Endothelial cell of umbilical vein (primary cell): ENCODE measurements at regions not wholly inside any gene's neighbourhood (a gene's known extent, or its start where the extent isn't known, plus 50 kb on each side); places are given as distances from the start of the nearest gene placed in this dataset.

Source experiments
- BruUV-seq: library from RNA; stranded (reverse); fragments of 400-500 nt; replicated peaks from 2 replicates; lab custom pipeline; 2021; lab: Mats Ljungman, UMichigan
- CTCF ChIA-PET: fragments of 300-600, 350-600 bp; sonication (Branson Sonifier 250); formaldehyde crosslinking; loops from one replicate; lab custom pipeline; 2021; ENCODE audit warnings: antibody characterized with exemption, inconsistent platforms; lab: Charles Lee
- POLR2A ChIA-PET: fragments of 300-600, 350-600 bp; sonication (Branson Sonifier 250); formaldehyde crosslinking; loops from one replicate; lab custom pipeline; 2021; ENCODE audit warnings: antibody characterized with exemption, inconsistent platforms; lab: Charles Lee
- DNase-seq: peaks from one replicate; pipeline ENCODE4 v3.0.0-alpha.2; 2011; ENCODE audit warnings: low read depth, low spot score
- FAIRE-seq: peaks from 2 replicates; lab custom pipeline; 2011; peaks lifted over from hg19 to GRCh38; lab: Jason Lieb, UNC
- H2AFZ ChIP-seq: 2 replicates; pipeline ENCODE4 v1.6.0; 2012; ENCODE audit warnings: low read depth, low read length, control low read depth, inconsistent platforms
- H3K27ac ChIP-seq: 2 replicates; pipeline ENCODE4 v1.5.1; 2011; ENCODE audit warnings: low read depth, mild to moderate bottlenecking, control low read depth, low read length, moderate library complexity; ENCODE audit not compliant: insufficient read depth
- H3K27me3 ChIP-seq, 2 experiments: 2 replicates each; pipeline versions ENCODE4 v1.6.0 to v1.6.1; 2011; ENCODE audit warnings: low read length in 2 of 2, mixed read lengths in 1 of 2; ENCODE audit not compliant: control insufficient read depth in 2 of 2, insufficient read depth in 2 of 2
- H3K36me3 ChIP-seq, 2 experiments: 2 replicates in 1 of 2; 3 replicates in 1 of 2; pipeline ENCODE4 v1.5.1; 2011; ENCODE audit warnings: low read length in 2 of 2, mild to moderate bottlenecking in 1 of 2, moderate library complexity in 1 of 2; ENCODE audit not compliant: control insufficient read depth in 2 of 2, insufficient read depth in 2 of 2; ENCODE audit errors: extremely low read depth in 1 of 2
- H3K4me1 ChIP-seq: 3 replicates; pipeline ENCODE4 v1.5.1; 2011; ENCODE audit warnings: mild to moderate bottlenecking, low read length; ENCODE audit not compliant: control insufficient read depth, insufficient read depth; ENCODE audit errors: extremely low read depth
- H3K4me2 ChIP-seq: 2 replicates; pipeline ENCODE4 v1.6.1; 2011; ENCODE audit warnings: low read length, control low read depth, mixed read lengths; ENCODE audit not compliant: insufficient read depth
- H3K4me3 ChIP-seq, 3 experiments: fragments of 200-600 bp in 1 of 3; sonication (generic), shearing (Covaris generic) in 1 of 3; replicated peaks in 1 of 3; 2 replicates each; pipeline ENCODE4 v1.5.1; 2011 to 2016; ENCODE audit warnings: control low read depth in 3 of 3, low read length in 3 of 3, mild to moderate bottlenecking in 2 of 3, inconsistent platforms in 1 of 3, low read depth in 1 of 3, moderate library complexity in 1 of 3; ENCODE audit not compliant: insufficient read depth in 1 of 3
- H3K79me2 ChIP-seq: 2 replicates; pipeline ENCODE4 v1.6.0; 2012; ENCODE audit warnings: low read length, inconsistent platforms; ENCODE audit not compliant: control insufficient read depth, insufficient read depth
- H3K9ac ChIP-seq: replicated peaks from 2 replicates; pipeline ENCODE3; 2011; ENCODE audit warnings: low read length, control low read depth; ENCODE audit not compliant: insufficient read depth; ENCODE audit errors: extremely low read depth
- H3K9me1 ChIP-seq: replicated peaks from 3 replicates; pipeline ENCODE4 v1.6.0; 2011; ENCODE audit warnings: mild to moderate bottlenecking, low read length; ENCODE audit not compliant: control insufficient read depth, insufficient read depth; ENCODE audit errors: extremely low read depth
- H3K9me3 ChIP-seq: replicated peaks from 2 replicates; pipeline ENCODE4 v1.5.1; 2012; ENCODE audit warnings: low read length, inconsistent platforms; ENCODE audit not compliant: control insufficient read depth, insufficient read depth
- H4K20me1 ChIP-seq: replicated peaks from 2 replicates; pipeline ENCODE3; 2011; ENCODE audit warnings: mild to moderate bottlenecking, low read length; ENCODE audit not compliant: control insufficient read depth, insufficient read depth; ENCODE audit errors: extremely low read depth
- EZH2 ChIP-seq: IDR thresholded peaks from 2 replicates; pipeline ENCODE4 v1.6.1; 2012; ENCODE audit warnings: borderline replicate concordance, low read depth, mild to moderate bottlenecking, moderate library complexity, low read length, inconsistent platforms; ENCODE audit not compliant: severe bottlenecking
- FOS ChIP-seq: IDR thresholded peaks from 2 replicates; pipeline ENCODE4 v1.6.1; 2011; ENCODE audit warnings: mild to moderate bottlenecking, low read length, moderate library complexity, borderline replicate concordance; ENCODE audit not compliant: insufficient read depth
- GATA2 ChIP-seq: IDR thresholded peaks from 2 replicates; pipeline ENCODE4 v1.7.0; 2011; ENCODE audit warnings: low read depth, mild to moderate bottlenecking, moderate library complexity, mixed read lengths, low read length; ENCODE audit not compliant: insufficient read length, insufficient read depth
- JUN ChIP-seq: IDR thresholded peaks from 2 replicates; pipeline ENCODE4 v1.6.1; 2011; ENCODE audit warnings: borderline replicate concordance, low read depth; ENCODE audit not compliant: insufficient read length, insufficient read depth
- MYC ChIP-seq: IDR thresholded peaks from one replicate; pipeline ENCODE4 v1.6.1; 2011; ENCODE audit warnings: mild to moderate bottlenecking, low read depth, low read length
- POLR2A ChIP-seq: IDR thresholded peaks from 2 replicates; pipeline ENCODE4 v1.6.1; 2012; ENCODE audit warnings: low read depth, mild to moderate bottlenecking, control low read depth, low read length
- POLR2AphosphoS5 ChIP-seq: IDR thresholded peaks from 2 replicates; pipeline ENCODE4 v1.6.1; 2012; ENCODE audit warnings: low read depth, mild to moderate bottlenecking, control low read depth, low read length, moderate library complexity; ENCODE audit not compliant: insufficient read depth
- dilution Hi-C: fragments of 300-500 bp; cut with MboI; formaldehyde crosslinking; loops from one replicate; pipeline ENCODE4 v1.15.0; 2019; ENCODE audit warnings: low sequenced_read_pairs; ENCODE audit not compliant: extremely low pct_ligation_motif_present
- intact Hi-C: fragments of 100-400 bp; cut with micrococcal nuclease; formaldehyde crosslinking; loops from one replicate; pipeline ENCODE4 v1.10.0; 2022
- TF ChIP-seq, protein P1 (sequence below): IDR thresholded peaks from 2 replicates; pipeline ENCODE4 v1.6.1; 2011; ENCODE audit not compliant: insufficient read depth, insufficient read length
- TF ChIP-seq, protein P2 (sequence below), 2 donors: IDR thresholded peaks; 1 replicate in 1 of 2; 2 replicates in 1 of 2; pipeline ENCODE4 v1.5.1; 2011; ENCODE audit warnings: low read length in 2 of 2, mild to moderate bottlenecking in 2 of 2, moderate library complexity in 2 of 2, control low read depth in 1 of 2, inconsistent platforms in 1 of 2, low read depth in 1 of 2; ENCODE audit not compliant: insufficient read depth in 1 of 2; ENCODE audit errors: extremely low read depth in 1 of 2

GRCh38 chr12:61862986-61863385 is 397.2 kb upstream of the USP15 start:
- ChIA-PET POLR2A (no interaction called here), CTCF (no interaction called here)
- dilution Hi-C loops, result no loop called here
- intact Hi-C loops, result no loop called here
- Histone ChIP-seq H3K79me2 (no peaks in the 10 kb centered on the region), H4K20me1 (no peaks in the 10 kb centered on the region), H3K9me1 (no peaks in the 10 kb centered on the region), H2AFZ (no peak overlapping the region), H3K27ac (no peak overlapping the region), H3K4me2 (no peak overlapping the region), H3K4me3 (no peak overlapping the region), H3K4me1 (no peaks in the 10 kb centered on the region), H3K27me3 (no peaks in the 10 kb centered on the region), H3K9me3 (peaks cover under 1% of the 10 kb centered on the region), H3K36me3 (no peaks in the 10 kb centered on the region), H3K9ac (no peak overlapping the region)
- FAIRE-seq (no peak), DNase-seq (no peak)
- BruUV-seq, result no TSS peak
- TF ChIP-seq JUN (no peak), POLR2A (no peak), POLR2AphosphoS5 (no peak), GATA2 (no peak), EZH2 (no peak), MYC (no peak), FOS (no peak)
- TF ChIP-seq, protein P1, sequence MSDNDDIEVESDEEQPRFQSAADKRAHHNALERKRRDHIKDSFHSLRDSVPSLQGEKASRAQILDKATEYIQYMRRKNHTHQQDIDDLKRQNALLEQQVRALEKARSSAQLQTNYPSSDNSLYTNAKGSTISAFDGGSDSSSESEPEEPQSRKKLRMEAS, result no peak
- TF ChIP-seq, protein P2, sequence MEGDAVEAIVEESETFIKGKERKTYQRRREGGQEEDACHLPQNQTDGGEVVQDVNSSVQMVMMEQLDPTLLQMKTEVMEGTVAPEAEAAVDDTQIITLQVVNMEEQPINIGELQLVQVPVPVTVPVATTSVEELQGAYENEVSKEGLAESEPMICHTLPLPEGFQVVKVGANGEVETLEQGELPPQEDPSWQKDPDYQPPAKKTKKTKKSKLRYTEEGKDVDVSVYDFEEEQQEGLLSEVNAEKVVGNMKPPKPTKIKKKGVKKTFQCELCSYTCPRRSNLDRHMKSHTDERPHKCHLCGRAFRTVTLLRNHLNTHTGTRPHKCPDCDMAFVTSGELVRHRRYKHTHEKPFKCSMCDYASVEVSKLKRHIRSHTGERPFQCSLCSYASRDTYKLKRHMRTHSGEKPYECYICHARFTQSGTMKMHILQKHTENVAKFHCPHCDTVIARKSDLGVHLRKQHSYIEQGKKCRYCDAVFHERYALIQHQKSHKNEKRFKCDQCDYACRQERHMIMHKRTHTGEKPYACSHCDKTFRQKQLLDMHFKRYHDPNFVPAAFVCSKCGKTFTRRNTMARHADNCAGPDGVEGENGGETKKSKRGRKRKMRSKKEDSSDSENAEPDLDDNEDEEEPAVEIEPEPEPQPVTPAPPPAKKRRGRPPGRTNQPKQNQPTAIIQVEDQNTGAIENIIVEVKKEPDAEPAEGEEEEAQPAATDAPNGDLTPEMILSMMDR (IDR thresholded peaks at IDR 0.05; ENCODE audit: extremely low read depth in 1 of 2, insufficient read depth in 1 of 2, low read depth in 1 of 2, low read length in 2 of 2), result no peak
